OCI-LY7 (cell line): ENCODE measurements at regions not wholly inside any gene's neighbourhood (a gene's known extent, or its start where the extent isn't known, plus 50 kb on each side); places are given as distances from the start of the nearest gene placed in this dataset.

Experiments used
- CTCF ChIP-seq: fragments of 200-600 bp; sonication (generic); conservative IDR thresholded peaks from 2 replicates; pipeline ENCODE4 v1.5.1; 2014; ENCODE audit warnings: mild to moderate bottlenecking, antibody characterized with exemption, low read length, moderate library complexity, mixed read lengths
- EZH2phosphoT487 ChIP-seq: fragments of 200-600 bp; sonication (generic); IDR thresholded peaks from 2 replicates; pipeline ENCODE4 v1.6.1; 2018; ENCODE audit warnings: low read depth, borderline replicate concordance, mild to moderate bottlenecking, mixed run types, antibody characterized with exemption, low read length, moderate library complexity, mixed read lengths

DNA sequence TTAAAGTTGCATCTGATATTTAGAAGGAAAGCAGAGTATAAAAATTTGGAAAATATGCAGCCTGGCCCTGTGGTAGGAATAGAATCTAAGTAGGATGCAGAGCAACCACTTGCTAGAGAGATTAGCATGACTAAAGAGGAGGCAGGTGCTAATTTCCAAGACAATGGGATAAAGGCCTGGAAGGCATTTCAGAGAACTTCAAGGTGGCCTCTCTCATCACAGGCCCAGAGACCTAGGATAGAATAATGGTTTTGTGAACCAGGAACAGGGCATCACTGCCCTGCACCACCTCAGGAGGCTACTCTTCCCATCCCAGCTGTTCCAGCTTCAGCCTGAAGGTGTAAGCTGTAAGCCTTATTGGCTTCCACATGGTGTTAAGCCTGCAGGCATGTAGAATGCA lies 621.7 kb upstream of the HS3ST1 start:
- no peak for TF ChIP-seq CTCF
- TF ChIP-seq EZH2phosphoT487: no peak
